Neural progenitor cell (in vitro differentiated cells): ENCODE measurements at regions not wholly inside any gene's neighbourhood (a gene's known extent, or its start where the extent isn't known, plus 50 kb on each side); places are given as distances from the start of the nearest gene placed in this dataset.

ENCODE experiments used
- DNase-seq: peaks from one replicate; pipeline ENCODE4 v3.0.0-alpha.2; 2016; ENCODE audit warnings: low spot score
- H2AFZ ChIP-seq: fragments of 200-600 bp; sonication (generic); replicated peaks from 2 replicates; pipeline ENCODE4 v1.6.1; 2016; ENCODE audit warnings: antibody characterized with exemption
- H3F3A ChIP-seq: fragments of 200-600 bp; sonication (generic); 2 replicates; pipeline ENCODE4 v1.6.1; 2016; ENCODE audit warnings: antibody characterized with exemption, low read depth
- H3K27ac ChIP-seq: fragments of 200-600 bp; sonication (generic); 2 replicates; pipeline ENCODE4 v1.5.1; 2016; ENCODE audit warnings: mild to moderate bottlenecking
- H3K27me3 ChIP-seq: fragments of 200-600 bp; sonication (generic); 2 replicates; pipeline ENCODE4 v1.6.1; 2016; ENCODE audit warnings: mild to moderate bottlenecking, moderate library complexity
- H3K36me3 ChIP-seq: fragments of 200-600 bp; sonication (generic); 2 replicates; pipeline ENCODE4 v1.5.1; 2016
- H3K4me1 ChIP-seq: fragments of 200-600 bp; sonication (generic); 2 replicates; pipeline ENCODE4 v1.6.1; 2016; ENCODE audit warnings: mixed run types
- H3K4me2 ChIP-seq: fragments of 200-600 bp; sonication (generic); 2 replicates; pipeline ENCODE4 v1.6.1; 2016
- H3K4me3 ChIP-seq: fragments of 200-600 bp; sonication (generic); 2 replicates; pipeline ENCODE4 v1.5.1; 2016
- H3K79me2 ChIP-seq: fragments of 200-600 bp; sonication (generic); 2 replicates; pipeline ENCODE4 v1.6.1; 2016; ENCODE audit warnings: low read depth
- H3K9ac ChIP-seq: fragments of 200-600 bp; sonication (generic); 2 replicates; pipeline ENCODE4 v1.6.1; 2016
- H3K9me3 ChIP-seq: fragments of 200-600 bp; sonication (generic); 2 replicates; pipeline ENCODE4 v1.5.1; 2016; ENCODE audit warnings: low read depth
- H4K20me1 ChIP-seq: fragments of 200-600 bp; sonication (generic); 2 replicates; pipeline ENCODE4 v1.6.1; 2016; ENCODE audit warnings: low read depth
- H3K27ac Mint-ChIP-seq: 3 replicates; pipeline ENCODE4 v1.8.0; 2021; ENCODE audit warnings: mixed read lengths
- H3K27me3 Mint-ChIP-seq: 2 replicates; pipeline ENCODE4 v1.8.0; 2022; ENCODE audit warnings: low read depth, mild to moderate bottlenecking, inconsistent platforms, moderate library complexity, mixed read lengths; ENCODE audit not compliant: insufficient read depth
- H3K36me3 Mint-ChIP-seq: 3 replicates; pipeline ENCODE4 v1.8.0; 2021; ENCODE audit warnings: mixed read lengths
- H3K4me1 Mint-ChIP-seq: 3 replicates; pipeline ENCODE4 v1.8.0; 2021; ENCODE audit warnings: mixed read lengths
- H3K4me3 Mint-ChIP-seq: 3 replicates; pipeline ENCODE4 v1.8.0; 2021; ENCODE audit warnings: mild to moderate bottlenecking, moderate library complexity, mixed read lengths
- H3K9me3 Mint-ChIP-seq: 3 replicates; pipeline ENCODE4 v1.8.0; 2020; ENCODE audit warnings: mixed read lengths
- EZH2 ChIP-seq: fragments of 200-600 bp; sonication (generic); IDR thresholded peaks from 2 replicates; pipeline ENCODE4 v1.6.1; 2017; ENCODE audit warnings: antibody characterized with exemption, mild to moderate bottlenecking, moderate library complexity
- EZH2phosphoT487 ChIP-seq: fragments of 200-600 bp; sonication (generic); IDR thresholded peaks from 2 replicates; pipeline ENCODE4 v1.6.1; 2017; ENCODE audit warnings: antibody characterized with exemption
- TF ChIP-seq, protein P1 (sequence below): fragments of 200-600 bp; sonication (generic); IDR thresholded peaks from 2 replicates; pipeline ENCODE4 v1.5.1; 2017; ENCODE audit warnings: antibody characterized with exemption, mild to moderate bottlenecking

DNA sequence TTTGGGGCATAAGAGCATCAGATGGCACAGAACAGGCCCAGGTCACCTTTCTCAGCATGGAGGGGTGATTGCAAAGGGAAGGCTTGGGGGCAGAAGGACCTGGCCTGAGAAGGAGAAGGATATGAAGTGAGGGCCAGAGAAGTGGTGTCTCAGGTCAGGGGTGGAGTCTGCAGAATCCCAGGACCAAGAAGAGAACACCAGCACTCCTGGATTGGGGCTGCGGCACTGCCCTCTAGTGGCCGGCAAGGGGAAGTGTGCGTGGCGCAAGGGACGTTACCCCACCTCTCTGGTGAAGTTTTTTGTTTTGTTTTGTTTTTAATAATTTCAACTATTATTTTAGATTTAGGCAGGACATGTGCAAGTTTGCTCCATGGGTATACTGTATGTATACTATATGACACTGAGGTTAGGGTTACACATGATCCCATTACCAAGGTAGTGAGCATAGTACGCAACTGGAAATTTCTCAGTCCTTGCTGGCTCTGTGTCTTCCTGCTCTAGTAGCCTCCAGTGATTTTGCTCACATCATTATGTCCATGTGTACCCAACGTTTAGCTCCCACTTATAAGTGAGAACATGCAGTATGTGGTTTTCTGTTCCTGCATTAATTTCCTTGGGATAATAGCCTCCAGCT lies 1548.6 kb downstream of the EFNA5 start:
- Histone ChIP-seq H3K4me3 (no peak overlapping the region), H3K27ac (no peak overlapping the region), H3K9me3 (no peaks in the 10 kb centered on the region), H3K79me2 (no peaks in the 10 kb centered on the region), H3K27me3 (no peaks in the 10 kb centered on the region), H3K9ac (no peak overlapping the region), H4K20me1 (no peaks in the 10 kb centered on the region), H2AFZ (no peak overlapping the region), H3K4me1 (no peaks in the 10 kb centered on the region), H3K4me2 (no peak overlapping the region), H3K36me3 (no peaks in the 10 kb centered on the region), H3F3A (no peaks in the 10 kb centered on the region)
- Mint-ChIP-seq H3K27me3 (no peaks in the 10 kb centered on the region), H3K4me1 (no peaks in the 10 kb centered on the region), H3K4me3 (no peak overlapping the region), H3K36me3 (no peaks in the 10 kb centered on the region), H3K9me3 (peaks cover 3% of the 10 kb centered on the region), H3K27ac (no peak overlapping the region)
- peak; percentile 22 for DNase-seq
- TF ChIP-seq EZH2phosphoT487, result no peak
- TF ChIP-seq, protein P1, sequence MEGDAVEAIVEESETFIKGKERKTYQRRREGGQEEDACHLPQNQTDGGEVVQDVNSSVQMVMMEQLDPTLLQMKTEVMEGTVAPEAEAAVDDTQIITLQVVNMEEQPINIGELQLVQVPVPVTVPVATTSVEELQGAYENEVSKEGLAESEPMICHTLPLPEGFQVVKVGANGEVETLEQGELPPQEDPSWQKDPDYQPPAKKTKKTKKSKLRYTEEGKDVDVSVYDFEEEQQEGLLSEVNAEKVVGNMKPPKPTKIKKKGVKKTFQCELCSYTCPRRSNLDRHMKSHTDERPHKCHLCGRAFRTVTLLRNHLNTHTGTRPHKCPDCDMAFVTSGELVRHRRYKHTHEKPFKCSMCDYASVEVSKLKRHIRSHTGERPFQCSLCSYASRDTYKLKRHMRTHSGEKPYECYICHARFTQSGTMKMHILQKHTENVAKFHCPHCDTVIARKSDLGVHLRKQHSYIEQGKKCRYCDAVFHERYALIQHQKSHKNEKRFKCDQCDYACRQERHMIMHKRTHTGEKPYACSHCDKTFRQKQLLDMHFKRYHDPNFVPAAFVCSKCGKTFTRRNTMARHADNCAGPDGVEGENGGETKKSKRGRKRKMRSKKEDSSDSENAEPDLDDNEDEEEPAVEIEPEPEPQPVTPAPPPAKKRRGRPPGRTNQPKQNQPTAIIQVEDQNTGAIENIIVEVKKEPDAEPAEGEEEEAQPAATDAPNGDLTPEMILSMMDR, result peak; percentile 80

DNA sequence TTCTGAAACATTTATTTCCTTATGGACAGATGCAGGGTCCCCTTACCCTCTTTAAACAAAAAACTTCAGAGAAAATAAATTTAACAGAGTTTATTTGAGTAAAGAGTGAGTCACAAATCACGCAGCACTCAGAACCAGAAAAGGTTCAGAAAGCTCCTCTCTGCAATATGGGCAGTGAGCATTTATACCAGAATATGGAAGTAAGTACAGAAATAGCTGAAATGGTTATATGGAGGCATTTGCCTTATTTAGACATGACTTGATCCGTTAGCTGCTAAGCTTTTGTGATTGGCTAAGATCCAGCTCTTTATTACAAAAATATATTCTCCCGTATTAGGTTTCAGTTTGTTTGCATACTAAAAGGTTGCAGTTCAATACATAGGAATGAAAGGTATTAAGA lies 1554.1 kb downstream of the EFNA5 start:
- DNase-seq, result no peak
- no peaks in the 10 kb centered on the region for H3K79me2 ChIP-seq
- H2AFZ ChIP-seq, result no peak overlapping the region
- peaks cover under 1% of the 10 kb centered on the region for H3K9me3 Mint-ChIP-seq
- no peaks in the 10 kb centered on the region for H3K4me1 Mint-ChIP-seq
- H3K36me3 Mint-ChIP-seq, result no peaks in the 10 kb centered on the region
- H3K4me3 ChIP-seq, result no peak overlapping the region
- H3K27ac Mint-ChIP-seq, result no peak overlapping the region
- no peak overlapping the region for H3K9ac ChIP-seq
- no peaks in the 10 kb centered on the region for H3K27me3 ChIP-seq
- no peaks in the 10 kb centered on the region for H3K9me3 ChIP-seq
- TF ChIP-seq EZH2phosphoT487 (no peak), EZH2 (no peak)
- TF ChIP-seq, protein P1, result no peak
- H3K36me3 ChIP-seq, result no peaks in the 10 kb centered on the region
- no peaks in the 10 kb centered on the region for H4K20me1 ChIP-seq
- H3K4me1 ChIP-seq, result no peaks in the 10 kb centered on the region
- H3K27me3 Mint-ChIP-seq, result no peaks in the 10 kb centered on the region
- no peak overlapping the region for H3K4me3 Mint-ChIP-seq
- H3F3A ChIP-seq, result no peaks in the 10 kb centered on the region
- H3K27ac ChIP-seq, result no peak overlapping the region
- no peak overlapping the region for H3K4me2 ChIP-seq

DNA sequence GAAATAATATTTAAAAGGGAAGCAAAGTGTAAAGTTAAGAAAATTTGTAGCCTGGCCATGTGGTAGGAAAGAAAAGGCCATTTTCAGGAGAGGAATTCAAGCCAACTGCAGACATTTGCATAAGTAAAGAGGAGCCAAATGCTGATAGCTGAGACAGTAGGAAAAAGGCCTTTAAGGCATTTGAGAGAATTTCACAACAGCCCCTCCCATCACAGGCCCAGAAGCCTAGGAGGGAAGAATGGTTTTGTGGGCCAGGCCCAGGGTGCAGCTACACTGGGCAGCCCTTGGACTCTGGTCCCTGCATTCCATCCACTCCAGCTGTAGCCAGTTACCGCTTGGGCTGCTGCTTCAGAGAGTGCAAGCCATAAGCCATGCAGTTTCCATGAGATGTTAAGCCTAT lies 1556.8 kb downstream of the EFNA5 start:
- Histone ChIP-seq H2AFZ (no peak overlapping the region), H3K4me3 (no peak overlapping the region), H3K9ac (no peak overlapping the region), H3K27ac (no peak overlapping the region), H3K9me3 (no peaks in the 10 kb centered on the region), H3F3A (no peaks in the 10 kb centered on the region), H3K36me3 (no peaks in the 10 kb centered on the region), H4K20me1 (no peaks in the 10 kb centered on the region), H3K79me2 (no peaks in the 10 kb centered on the region), H3K27me3 (no peaks in the 10 kb centered on the region), H3K4me1 (no peaks in the 10 kb centered on the region), H3K4me2 (no peak overlapping the region)
- H3K27me3 Mint-ChIP-seq, result no peaks in the 10 kb centered on the region
- no peaks in the 10 kb centered on the region for H3K36me3 Mint-ChIP-seq
- no peaks in the 10 kb centered on the region for H3K9me3 Mint-ChIP-seq
- TF ChIP-seq, protein P1, result no peak
- TF ChIP-seq EZH2 (no peak), EZH2phosphoT487 (no peak)
- no peaks in the 10 kb centered on the region for H3K4me1 Mint-ChIP-seq
- no peak overlapping the region for H3K4me3 Mint-ChIP-seq
- no peak for DNase-seq
- H3K27ac Mint-ChIP-seq, result no peak overlapping the region
